ENCODE measurements at regions not wholly inside any gene's neighbourhood (a gene's known extent, or its start where the extent isn't known, plus 50 kb on each side); places are given as distances from the start of the nearest gene placed in this dataset.

DNA sequence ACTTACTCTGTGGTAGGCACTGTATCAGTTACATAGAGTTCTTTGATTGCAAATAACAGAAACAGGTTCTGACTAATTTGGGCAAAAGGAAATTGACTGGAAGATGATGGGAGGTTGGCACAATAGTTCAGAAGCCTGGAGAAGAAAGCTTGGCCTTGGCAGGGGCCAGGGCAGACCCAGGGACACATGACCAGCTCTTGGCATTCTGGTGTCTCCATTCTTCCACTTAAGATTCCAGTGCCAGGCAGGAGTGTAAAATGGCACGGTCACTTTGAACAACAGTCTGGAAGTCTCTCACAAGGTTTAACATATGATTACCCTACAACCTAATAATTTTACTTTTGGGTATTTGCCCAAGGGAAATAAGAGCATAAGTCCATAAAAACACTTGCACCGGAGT is 175.9 kb downstream of the BCOR start:
- no peak for TF ChIP-seq SUZ12 (IDR thresholded peaks at IDR 0.05; ENCODE audit: extremely low read depth, insufficient read depth, insufficient read length)
- DNase-seq (ENCODE audit: low read depth, low spot score): no peak
- H3K4me3 ChIP-seq (ENCODE audit: insufficient read length, low read depth): no peak overlapping the region

DNA sequence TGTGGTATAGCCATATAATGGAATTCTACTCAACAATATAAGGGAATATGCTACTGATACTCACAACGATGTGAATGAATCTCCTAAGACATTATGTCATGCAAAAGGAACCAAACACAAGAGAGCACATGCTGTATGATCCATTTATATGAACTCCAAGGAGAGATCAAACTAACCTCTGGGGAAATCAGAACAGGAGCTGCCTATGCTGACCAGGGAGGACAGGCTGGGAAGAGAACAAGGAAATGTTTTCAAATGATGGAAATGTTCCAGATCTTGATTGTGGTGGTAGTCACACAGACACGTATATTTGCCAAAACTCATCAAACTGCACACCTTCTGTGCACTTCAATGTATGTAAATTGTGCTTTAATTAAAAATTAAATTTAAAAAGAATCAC is 175.3 kb downstream of the BCOR start:
- no peak for TF ChIP-seq ZNF274 (IDR thresholded peaks at IDR 0.05; ENCODE audit: low read depth, low read length)
- no peak for TF ChIP-seq SUZ12 (IDR thresholded peaks at IDR 0.05; ENCODE audit: extremely low read depth, insufficient read depth, insufficient read length)
- TF ChIP-seq YY1 (IDR thresholded peaks at IDR 0.05; ENCODE audit: insufficient read depth, insufficient read length): no peak

More for the DNA sequence above, 175.9 kb downstream of the BCOR start:
- Histone ChIP-seq H3K27me3 (ENCODE audit: insufficient read depth, insufficient read length) (peaks cover 2% of the 10 kb centered on the region), H3K4me1 (ENCODE audit: insufficient read depth, insufficient read length) (no peaks in the 10 kb centered on the region), H3K36me3 (ENCODE audit: insufficient read depth, insufficient read length, low read length) (no peaks in the 10 kb centered on the region), H3K9me3 (ENCODE audit: insufficient read depth, low read length) (no peaks in the 10 kb centered on the region), H3K9ac (ENCODE audit: insufficient read length, low read depth) (no peak overlapping the region)

GRCh38 chrX:39922926-39923325 is 174.8 kb downstream of the BCOR start:
- no peak for DNase-seq (ENCODE audit: low read depth, low spot score)
- TF ChIP-seq ZNF274 (IDR thresholded peaks at IDR 0.05; ENCODE audit: low read depth, low read length) (no peak), SUZ12 (IDR thresholded peaks at IDR 0.05; ENCODE audit: extremely low read depth, insufficient read depth, insufficient read length) (no peak), YY1 (IDR thresholded peaks at IDR 0.05; ENCODE audit: insufficient read depth, insufficient read length) (no peak)
- Histone ChIP-seq H3K27me3 (ENCODE audit: insufficient read depth, insufficient read length) (peaks cover 2% of the 10 kb centered on the region), H3K4me1 (ENCODE audit: insufficient read depth, insufficient read length) (no peaks in the 10 kb centered on the region), H3K4me3 (ENCODE audit: insufficient read length, low read depth) (no peak overlapping the region), H3K9me3 (ENCODE audit: insufficient read depth, low read length) (no peaks in the 10 kb centered on the region), H3K36me3 (ENCODE audit: insufficient read depth, insufficient read length, low read length) (no peaks in the 10 kb centered on the region), H3K9ac (ENCODE audit: insufficient read length, low read depth) (no peak overlapping the region)

More for the DNA sequence above, 175.3 kb downstream of the BCOR start:
- H3K27me3 ChIP-seq (ENCODE audit: insufficient read depth, insufficient read length): peaks cover 2% of the 10 kb centered on the region
- H3K36me3 ChIP-seq (ENCODE audit: insufficient read depth, insufficient read length, low read length): no peaks in the 10 kb centered on the region
- no peak overlapping the region for H3K9ac ChIP-seq (ENCODE audit: insufficient read length, low read depth)
- no peaks in the 10 kb centered on the region for H3K4me1 ChIP-seq (ENCODE audit: insufficient read depth, insufficient read length)
- no peak for DNase-seq (ENCODE audit: low read depth, low spot score)
- H3K9me3 ChIP-seq (ENCODE audit: insufficient read depth, low read length): no peaks in the 10 kb centered on the region
- no peak overlapping the region for H3K4me3 ChIP-seq (ENCODE audit: insufficient read length, low read depth)

- no peak for DNase-seq (ENCODE audit: low read depth, low spot score)
- Histone ChIP-seq H3K9me3 (ENCODE audit: insufficient read depth, low read length) (no peaks in the 10 kb centered on the region), H3K4me1 (ENCODE audit: insufficient read depth, insufficient read length) (peaks cover 12% of the 10 kb centered on the region), H3K36me3 (ENCODE audit: insufficient read depth, insufficient read length, low read length) (no peaks in the 10 kb centered on the region), H3K4me3 (ENCODE audit: insufficient read length, low read depth) (no peak overlapping the region), H3K9ac (ENCODE audit: insufficient read length, low read depth) (no peak overlapping the region), H3K27me3 (ENCODE audit: insufficient read depth, insufficient read length) (peaks cover 2% of the 10 kb centered on the region)
- TF ChIP-seq ZNF274 (IDR thresholded peaks at IDR 0.05; ENCODE audit: low read depth, low read length) (no peak), SUZ12 (IDR thresholded peaks at IDR 0.05; ENCODE audit: extremely low read depth, insufficient read depth, insufficient read length) (no peak), YY1 (IDR thresholded peaks at IDR 0.05; ENCODE audit: insufficient read depth, insufficient read length) (no peak)
Measured at GRCh38 chrX:39927380-39927779, 170.4 kb downstream of the BCOR start.

DNA sequence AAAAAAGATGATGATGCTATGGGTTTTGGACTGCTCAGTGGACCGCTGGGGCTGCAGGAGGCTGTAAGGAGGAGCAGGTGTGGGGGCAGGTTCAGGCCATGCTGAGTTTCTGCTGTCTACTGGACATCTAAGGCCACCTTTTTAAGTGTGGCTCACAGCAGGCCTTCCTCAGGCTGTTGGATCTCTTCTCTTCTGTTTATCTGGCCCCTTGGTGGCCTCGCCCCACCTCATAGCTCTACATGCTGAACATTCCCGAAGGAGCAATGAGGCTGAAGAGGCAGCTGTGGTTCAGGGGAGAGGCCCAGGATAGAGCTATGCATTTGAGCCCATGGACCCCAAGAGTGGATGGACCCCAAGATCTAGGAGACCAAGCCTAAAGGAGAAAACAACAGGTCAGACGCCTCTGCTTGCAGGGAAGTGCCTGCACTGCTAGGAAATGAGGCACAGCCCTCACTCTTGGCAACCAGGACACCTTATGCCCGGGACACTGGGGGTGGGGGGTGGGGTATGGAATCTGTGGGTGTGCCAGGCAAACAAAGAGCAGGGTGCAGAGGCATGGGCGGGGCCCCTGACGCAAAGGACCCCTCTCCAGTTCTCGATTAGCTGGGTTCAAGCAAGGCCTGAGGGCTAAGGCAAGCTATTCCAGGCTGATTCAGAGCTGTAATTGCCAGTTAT is 168.9 kb downstream of the BCOR start:
- no peak overlapping the region for H3K4me3 ChIP-seq (ENCODE audit: insufficient read length, low read depth)
- H3K9me3 ChIP-seq (ENCODE audit: insufficient read depth, low read length): no peaks in the 10 kb centered on the region
- no peak for DNase-seq (ENCODE audit: low read depth, low spot score)
- TF ChIP-seq YY1 (IDR thresholded peaks at IDR 0.05; ENCODE audit: insufficient read depth, insufficient read length) (no peak), SUZ12 (IDR thresholded peaks at IDR 0.05; ENCODE audit: extremely low read depth, insufficient read depth, insufficient read length) (no peak), ZNF274 (IDR thresholded peaks at IDR 0.05; ENCODE audit: low read depth, low read length) (no peak)
- no peak overlapping the region for H3K9ac ChIP-seq (ENCODE audit: insufficient read length, low read depth)
- H3K4me1 ChIP-seq (ENCODE audit: insufficient read depth, insufficient read length): peaks cover 12% of the 10 kb centered on the region
- H3K27me3 ChIP-seq (ENCODE audit: insufficient read depth, insufficient read length): no peaks in the 10 kb centered on the region
- H3K36me3 ChIP-seq (ENCODE audit: insufficient read depth, insufficient read length, low read length): no peaks in the 10 kb centered on the region

DNA sequence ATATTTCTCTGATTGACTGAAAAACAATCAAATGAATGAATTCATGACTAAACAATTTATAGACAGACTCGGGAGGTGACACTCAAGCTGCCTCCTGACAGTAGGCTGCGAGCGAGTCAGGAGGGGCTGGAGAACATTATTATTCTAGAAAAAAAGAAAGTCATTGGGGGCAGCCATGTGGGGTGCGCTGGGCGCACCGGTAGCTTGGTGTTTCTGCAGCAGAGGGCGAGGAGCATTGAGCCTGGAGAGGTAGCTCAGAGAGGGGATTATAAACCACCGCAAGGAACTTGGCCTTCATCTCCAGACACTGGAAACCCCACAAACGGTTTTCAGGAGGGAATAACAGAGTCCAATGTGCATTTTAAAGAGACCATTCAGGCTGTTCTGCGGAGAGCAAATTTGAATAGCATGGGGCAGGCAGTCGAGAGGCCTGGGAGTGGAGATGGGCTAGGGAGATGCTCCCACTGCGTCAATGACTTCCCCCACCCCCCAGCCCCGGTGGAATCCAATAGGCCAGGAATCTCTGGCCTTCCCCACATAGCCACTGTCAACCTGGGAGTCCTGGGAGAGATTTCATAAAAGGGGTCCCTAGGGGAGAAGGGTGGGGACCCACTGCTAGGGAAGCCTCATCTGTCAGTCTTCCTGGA is 168.3 kb downstream of the BCOR start:
- Histone ChIP-seq H3K9me3 (ENCODE audit: insufficient read depth, low read length) (no peaks in the 10 kb centered on the region), H3K4me3 (ENCODE audit: insufficient read length, low read depth) (no peak overlapping the region), H3K36me3 (ENCODE audit: insufficient read depth, insufficient read length, low read length) (no peaks in the 10 kb centered on the region), H3K27me3 (ENCODE audit: insufficient read depth, insufficient read length) (no peaks in the 10 kb centered on the region), H3K4me1 (ENCODE audit: insufficient read depth, insufficient read length) (peaks cover 12% of the 10 kb centered on the region), H3K9ac (ENCODE audit: insufficient read length, low read depth) (peak overlapping the region; percentile 61)
- TF ChIP-seq ZNF274 (IDR thresholded peaks at IDR 0.05; ENCODE audit: low read depth, low read length) (no peak), YY1 (IDR thresholded peaks at IDR 0.05; ENCODE audit: insufficient read depth, insufficient read length) (no peak), SUZ12 (IDR thresholded peaks at IDR 0.05; ENCODE audit: extremely low read depth, insufficient read depth, insufficient read length) (no peak)
- DNase-seq (ENCODE audit: low read depth, low spot score): no peak

GRCh38 chrX:39930786-39931528 is 166.8 kb downstream of the BCOR start:
- no peak overlapping the region for H3K9ac ChIP-seq (ENCODE audit: insufficient read length, low read depth)

More at GRCh38 chrX:39930786-39931528, 166.8 kb downstream of the BCOR start:
- TF ChIP-seq SUZ12 (IDR thresholded peaks at IDR 0.05; ENCODE audit: extremely low read depth, insufficient read depth, insufficient read length) (no peak), YY1 (IDR thresholded peaks at IDR 0.05; ENCODE audit: insufficient read depth, insufficient read length) (no peak), ZNF274 (IDR thresholded peaks at IDR 0.05; ENCODE audit: low read depth, low read length) (no peak)
- Histone ChIP-seq H3K4me1 (ENCODE audit: insufficient read depth, insufficient read length) (peaks cover 15% of the 10 kb centered on the region), H3K4me3 (ENCODE audit: insufficient read length, low read depth) (no peak overlapping the region), H3K9me3 (ENCODE audit: insufficient read depth, low read length) (no peaks in the 10 kb centered on the region), H3K27me3 (ENCODE audit: insufficient read depth, insufficient read length) (no peaks in the 10 kb centered on the region), H3K36me3 (ENCODE audit: insufficient read depth, insufficient read length, low read length) (no peaks in the 10 kb centered on the region)
- no peak for DNase-seq (ENCODE audit: low read depth, low spot score)

All from NT2/D1 (cell line).